ENCODE measurements at regions not wholly inside any gene's neighbourhood (a gene's known extent, or its start where the extent isn't known, plus 50 kb on each side); places are given as distances from the start of the nearest gene placed in this dataset.
A peak's percentile ranks its signal among the peaks of the same experiment; 100 is the strongest.
"Not testable (repeated sequence)": the region's sequence is repeated elsewhere in the genome, so short reads cannot be mapped to it uniquely, and the experiment has no call there.

GRCh38 chr1:58968360-58968952 lies 184.6 kb upstream of the JUN start:
- DNase-seq (ENCODE audit: low spot score) = peak; percentile 60

GRCh38 chr1:58969176-58969575 lies 185.3 kb upstream of the JUN start:
- not testable (repeated sequence) for DNase-seq (ENCODE audit: low spot score)

GRCh38 chr1:58971629-58972140 lies 187.8 kb upstream of the JUN start:
- DNase-seq (ENCODE audit: low spot score) = no peak

- DNase-seq (ENCODE audit: low spot score) = no peak
Observed at GRCh38 chr1:58975888-58976287, 192.0 kb upstream of the JUN start.

- no peak for DNase-seq (ENCODE audit: low spot score)
Observed at GRCh38 chr1:58976294-58976693, 192.4 kb upstream of the JUN start.

GRCh38 chr1:58977598-58977997 lies 193.8 kb upstream of the JUN start:
- DNase-seq (ENCODE audit: low spot score) = no peak

- DNase-seq (ENCODE audit: low spot score) = no peak
Observed at GRCh38 chr1:58978096-58978495, 194.2 kb upstream of the JUN start.

GRCh38 chr1:58979086-58979485 lies 195.2 kb upstream of the JUN start:
- DNase-seq (ENCODE audit: low spot score) = no peak

GRCh38 chr1:58979677-58980076 lies 195.8 kb upstream of the JUN start:
- no peak for DNase-seq (ENCODE audit: low spot score)

- DNase-seq (ENCODE audit: low spot score) = no peak
Observed at GRCh38 chr1:58981392-58981791, 197.5 kb upstream of the JUN start.

- peak; percentile 26 for DNase-seq (ENCODE audit: low spot score)
Observed at GRCh38 chr1:58982259-58982998, 198.6 kb upstream of the JUN start.

GRCh38 chr1:58983162-58983561 lies 199.3 kb upstream of the JUN start:
- peak; percentile 14 for DNase-seq (ENCODE audit: low spot score)

- DNase-seq (ENCODE audit: low spot score) = no peak
Observed at GRCh38 chr1:58983633-58984245, 199.9 kb upstream of the JUN start.

GRCh38 chr1:58986996-58987767 lies 203.3 kb upstream of the JUN start:
- no peak for DNase-seq (ENCODE audit: low spot score)

GRCh38 chr1:58988752-58989151 lies 204.9 kb upstream of the JUN start:
- no peak for DNase-seq (ENCODE audit: low spot score)

GRCh38 chr1:58989845-58990244 lies 206.0 kb upstream of the JUN start:
- DNase-seq (ENCODE audit: low spot score) = no peak

GRCh38 chr1:58991305-58991704 lies 207.5 kb upstream of the JUN start:
- DNase-seq (ENCODE audit: low spot score) = no peak

GRCh38 chr1:58992643-58993042 lies 208.8 kb upstream of the JUN start:
- DNase-seq (ENCODE audit: low spot score) = no peak

- DNase-seq (ENCODE audit: low spot score) = no peak
Observed at GRCh38 chr1:58993403-58993802, 209.6 kb upstream of the JUN start.

GRCh38 chr1:58994664-58995063 lies 210.8 kb upstream of the JUN start:
- DNase-seq (ENCODE audit: low spot score) = no peak

GRCh38 chr1:58996341-58997059 lies 212.7 kb upstream of the JUN start:
- DNase-seq (ENCODE audit: low spot score) = no peak

- no peak for DNase-seq (ENCODE audit: low spot score)
Observed at GRCh38 chr1:58997060-58997411, 213.2 kb upstream of the JUN start.
